ENCODE measurements at regions not wholly inside any gene's neighbourhood (a gene's known extent, or its start where the extent isn't known, plus 50 kb on each side); places are given as distances from the start of the nearest gene placed in this dataset.

GRCh38 chrX:107547621-107548020, 80.7 kb upstream of the PRPS1 start:
- H3K27ac Mint-ChIP-seq = no peak overlapping the region
- no peaks in the 10 kb centered on the region for H3K27me3 Mint-ChIP-seq
- H3K36me3 Mint-ChIP-seq = no peaks in the 10 kb centered on the region
- no peak overlapping the region for H3K4me3 Mint-ChIP-seq
- DNase-seq (ENCODE audit: extremely low spot score, unreplicated experiment) = no peak
- H3K9me3 Mint-ChIP-seq = no peaks in the 10 kb centered on the region
- H3K4me1 Mint-ChIP-seq (ENCODE audit: unreplicated experiment) = no peaks in the 10 kb centered on the region
- TF ChIP-seq CTCF (conservative IDR thresholded peaks at IDR 0.05) = no peak

DNA sequence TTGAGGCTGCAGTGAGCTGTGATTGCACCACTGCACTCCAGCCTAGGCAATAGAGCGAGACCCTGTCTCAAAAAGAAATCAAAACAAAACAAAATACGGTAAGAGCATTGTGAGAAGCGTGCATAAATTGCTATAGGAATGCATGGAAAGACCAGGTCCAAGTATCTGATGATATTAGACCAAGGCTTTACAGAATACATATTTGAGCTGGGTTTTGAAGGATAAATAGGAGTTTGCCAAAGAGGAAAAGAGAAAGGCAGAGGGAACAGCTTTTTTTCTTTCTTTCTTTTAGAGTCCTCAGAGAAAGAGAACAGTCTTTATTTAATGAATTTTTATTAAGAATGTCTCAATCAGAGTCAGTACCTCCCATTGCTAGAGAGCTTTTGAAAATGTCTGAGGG, 79.5 kb upstream of the PRPS1 start:
- no peaks in the 10 kb centered on the region for H3K4me1 Mint-ChIP-seq (ENCODE audit: unreplicated experiment)

GRCh38 chrX:107549504-107549903, 78.8 kb upstream of the PRPS1 start:
- Mint-ChIP-seq H3K36me3 (no peaks in the 10 kb centered on the region), H3K4me1 (ENCODE audit: unreplicated experiment) (no peaks in the 10 kb centered on the region), H3K27ac (no peak overlapping the region), H3K27me3 (no peaks in the 10 kb centered on the region), H3K9me3 (no peaks in the 10 kb centered on the region), H3K4me3 (no peak overlapping the region)
- TF ChIP-seq CTCF (conservative IDR thresholded peaks at IDR 0.05) = no peak
- no peak for DNase-seq (ENCODE audit: extremely low spot score, unreplicated experiment)

More for the DNA sequence above, 79.5 kb upstream of the PRPS1 start:
- H3K4me3 Mint-ChIP-seq = no peak overlapping the region
- DNase-seq (ENCODE audit: extremely low spot score, unreplicated experiment) = no peak
- H3K27me3 Mint-ChIP-seq = no peaks in the 10 kb centered on the region
- no peak overlapping the region for H3K27ac Mint-ChIP-seq
- no peaks in the 10 kb centered on the region for H3K36me3 Mint-ChIP-seq
- TF ChIP-seq CTCF (conservative IDR thresholded peaks at IDR 0.05) = no peak
- no peaks in the 10 kb centered on the region for H3K9me3 Mint-ChIP-seq

DNA sequence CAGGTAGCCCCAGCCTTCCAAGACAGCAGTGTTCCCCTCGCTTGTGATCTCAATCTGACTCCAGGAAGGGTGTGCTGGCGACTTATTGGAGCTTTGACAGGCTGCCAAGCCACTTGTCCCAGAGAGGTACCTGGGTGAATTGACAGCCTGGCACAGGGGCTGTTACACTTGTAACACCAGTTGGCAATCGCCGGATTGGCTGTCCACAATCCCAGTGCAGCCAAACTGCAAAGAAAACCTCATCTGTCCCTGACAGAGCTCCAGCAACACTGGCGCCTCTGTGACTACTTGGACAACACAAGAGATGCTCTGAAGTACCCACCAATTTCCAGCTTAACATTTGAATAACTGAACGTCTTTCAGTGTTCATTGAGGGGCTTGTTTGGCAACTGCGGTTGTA, 76.8 kb upstream of the PRPS1 start:
- no peaks in the 10 kb centered on the region for H3K27me3 Mint-ChIP-seq
- H3K4me1 Mint-ChIP-seq (ENCODE audit: unreplicated experiment) = no peaks in the 10 kb centered on the region
- no peaks in the 10 kb centered on the region for H3K9me3 Mint-ChIP-seq
- H3K4me3 Mint-ChIP-seq = no peak overlapping the region
- no peak overlapping the region for H3K27ac Mint-ChIP-seq
- no peaks in the 10 kb centered on the region for H3K36me3 Mint-ChIP-seq
- TF ChIP-seq CTCF (conservative IDR thresholded peaks at IDR 0.05) = no peak
- DNase-seq (ENCODE audit: extremely low spot score, unreplicated experiment) = no peak

DNA sequence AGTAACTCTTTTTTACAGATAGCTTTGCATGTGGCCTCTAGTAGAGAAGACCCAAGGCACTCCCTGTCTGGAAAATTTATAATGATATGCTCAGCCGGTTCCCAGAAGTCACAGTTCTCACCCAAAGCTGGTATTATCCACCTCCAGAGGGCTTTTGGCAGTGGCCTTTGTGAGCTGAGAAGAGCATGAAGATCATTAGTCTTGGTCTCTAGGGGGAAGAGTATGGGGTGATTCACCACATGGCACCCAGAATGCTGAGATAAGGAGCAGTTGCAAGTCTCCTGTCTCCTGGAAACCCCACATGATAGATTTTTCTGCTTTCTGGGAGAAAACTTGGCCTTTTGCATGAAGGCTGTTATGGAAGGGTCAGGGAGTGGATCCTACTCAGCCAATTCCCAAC, 75.4 kb upstream of the PRPS1 start:
- no peak overlapping the region for H3K27ac Mint-ChIP-seq
- no peak overlapping the region for H3K4me3 Mint-ChIP-seq
- no peak for TF ChIP-seq CTCF (conservative IDR thresholded peaks at IDR 0.05)
- no peaks in the 10 kb centered on the region for H3K27me3 Mint-ChIP-seq
- H3K4me1 Mint-ChIP-seq (ENCODE audit: unreplicated experiment) = no peaks in the 10 kb centered on the region
- H3K9me3 Mint-ChIP-seq = no peaks in the 10 kb centered on the region
- no peaks in the 10 kb centered on the region for H3K36me3 Mint-ChIP-seq
- no peak for DNase-seq (ENCODE audit: extremely low spot score, unreplicated experiment)

GRCh38 chrX:107556967-107557366, 71.3 kb upstream of the PRPS1 start:
- H3K9me3 Mint-ChIP-seq = no peaks in the 10 kb centered on the region
- no peak for TF ChIP-seq CTCF (conservative IDR thresholded peaks at IDR 0.05)
- peaks cover 5% of the 10 kb centered on the region for H3K4me1 Mint-ChIP-seq (ENCODE audit: unreplicated experiment)
- H3K36me3 Mint-ChIP-seq = no peaks in the 10 kb centered on the region
- no peak overlapping the region for H3K27ac Mint-ChIP-seq
- no peak for DNase-seq (ENCODE audit: extremely low spot score, unreplicated experiment)
- no peaks in the 10 kb centered on the region for H3K27me3 Mint-ChIP-seq
- H3K4me3 Mint-ChIP-seq = no peak overlapping the region
